ENCODE measurements at regions not wholly inside any gene's neighbourhood (a gene's known extent, or its start where the extent isn't known, plus 50 kb on each side); places are given as distances from the start of the nearest gene placed in this dataset.

DNA sequence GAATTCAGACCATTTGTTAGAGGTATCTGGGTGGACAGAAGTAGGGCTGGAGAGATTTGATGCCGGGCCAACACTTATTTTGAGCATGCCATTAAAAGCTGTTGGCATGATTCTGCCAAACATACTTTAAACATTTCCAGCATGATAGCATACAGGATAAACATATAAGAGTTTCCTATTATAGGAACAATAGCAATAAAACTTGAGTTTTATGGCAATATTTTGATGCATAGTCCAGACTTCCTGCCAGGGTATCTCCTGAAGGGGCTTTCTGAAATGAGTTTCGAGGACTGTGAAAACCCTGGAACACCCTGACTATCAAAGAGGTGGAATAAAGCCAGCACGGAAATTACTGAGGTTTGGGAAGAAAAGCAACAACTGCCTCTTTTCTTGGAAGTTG is 1398.0 kb upstream of the NXPH2 start:
- no peak for ATAC-seq
- DNase-seq (ENCODE audit: missing footprints): no peak
- intact Hi-C loops (cut with DNase I): no loop called here

- no peak for DNase-seq (ENCODE audit: missing footprints)
- no peak for ATAC-seq
- intact Hi-C loops (cut with DNase I): no loop called here
Observed at GRCh38 chr2:140177086-140177485, 1396.9 kb upstream of the NXPH2 start.

DNA sequence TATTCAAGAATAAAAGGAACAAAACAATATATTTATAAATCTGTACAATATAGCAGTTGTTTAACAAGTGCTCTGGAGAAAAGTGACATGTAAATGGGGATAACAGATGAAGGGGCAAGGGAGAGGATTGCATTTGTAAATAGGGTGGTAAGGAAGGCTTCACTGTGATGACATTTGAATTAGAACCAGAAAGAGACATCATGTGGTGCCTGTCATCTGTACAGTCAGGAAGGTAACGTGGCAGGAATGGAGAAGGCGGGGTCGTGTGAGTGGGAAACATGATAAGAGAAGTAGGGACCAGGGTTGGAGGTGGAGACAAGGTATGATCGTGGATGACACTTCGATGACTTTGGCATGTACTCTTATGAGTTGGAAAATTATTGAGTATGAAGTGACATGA is 1393.6 kb upstream of the NXPH2 start:
- no peak for DNase-seq (ENCODE audit: missing footprints)

DNA sequence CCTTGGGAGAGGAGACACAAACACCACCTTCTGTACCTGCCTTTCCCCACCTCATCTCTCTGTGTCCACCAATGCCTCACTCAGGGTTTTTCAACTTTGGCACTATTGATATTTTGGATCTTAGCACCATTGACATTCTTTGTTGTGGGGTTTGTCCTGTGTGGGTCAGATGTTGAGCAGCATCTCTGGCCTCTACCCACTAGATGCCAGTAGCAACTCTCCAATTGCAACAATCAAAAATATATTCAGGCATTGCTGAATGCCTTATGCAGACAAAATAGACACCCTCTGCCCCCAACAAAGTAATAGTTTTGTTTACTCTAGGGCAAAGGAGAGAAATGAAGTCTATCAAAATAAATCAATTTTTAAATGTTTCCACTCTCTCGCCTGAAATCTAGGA is 1384.3 kb upstream of the NXPH2 start:
- no peak for ATAC-seq
- intact Hi-C loops (cut with DNase I): no loop called here

More for the DNA sequence above, 1393.6 kb upstream of the NXPH2 start:
- intact Hi-C loops (cut with DNase I): no loop called here
- ATAC-seq: no peak

GRCh38 chr2:140158259-140158658 is 1378.1 kb upstream of the NXPH2 start:
- intact Hi-C loops (cut with DNase I): no loop called here
- ATAC-seq: no peak
- no peak for DNase-seq (ENCODE audit: missing footprints)

More for the DNA sequence above, 1384.3 kb upstream of the NXPH2 start:
- DNase-seq (ENCODE audit: missing footprints): no peak

DNA sequence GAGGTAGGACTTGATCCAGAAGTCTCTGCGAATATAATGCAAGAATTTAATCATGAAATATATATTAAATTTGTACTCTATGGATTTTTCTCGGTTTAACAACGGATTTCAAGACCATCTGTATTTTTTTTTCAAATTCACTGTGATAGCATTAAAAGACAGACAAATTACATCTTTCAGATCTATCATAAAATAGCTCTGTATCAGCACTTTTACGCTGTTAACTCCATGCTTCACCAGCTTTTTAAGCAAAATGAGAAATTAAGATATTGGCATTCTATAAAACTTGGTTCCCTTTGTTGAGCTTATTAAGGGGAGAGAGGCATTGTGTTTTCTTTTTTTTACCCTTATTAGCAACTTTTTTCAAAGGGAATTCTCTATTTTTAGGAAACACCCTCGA is 1377.6 kb upstream of the NXPH2 start:
- ATAC-seq (no peak), DNase-seq (ENCODE audit: missing footprints) (no peak)
- intact Hi-C loops (cut with DNase I): no loop called here

DNA sequence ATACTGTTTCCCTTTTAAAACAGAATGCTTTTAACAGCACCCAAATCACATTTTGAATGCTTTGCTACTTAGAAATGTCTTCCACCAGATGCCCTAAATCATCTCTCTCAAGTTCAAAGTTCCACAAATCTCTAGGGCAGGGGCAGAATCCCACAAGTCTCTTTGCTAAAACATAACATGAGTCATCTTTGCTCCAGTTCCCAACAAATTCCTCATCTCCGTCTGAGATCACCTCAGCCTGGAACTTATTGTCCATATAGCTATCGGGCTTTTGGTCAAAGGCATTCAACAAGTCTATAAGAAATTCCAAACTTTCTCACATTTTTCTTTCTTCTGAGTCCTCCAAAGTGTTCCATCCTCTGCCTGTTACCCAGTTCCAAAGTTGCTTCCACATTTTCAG is 1374.5 kb upstream of the NXPH2 start:
- ATAC-seq: no peak
- no peak for DNase-seq (ENCODE audit: missing footprints)
- intact Hi-C loops (cut with DNase I): no loop called here

- intact Hi-C loops (cut with DNase I): no loop called here
- no peak for ATAC-seq
Observed at GRCh38 chr2:140154271-140154670, 1374.1 kb upstream of the NXPH2 start.

GRCh38 chr2:140144611-140145010 is 1364.4 kb upstream of the NXPH2 start:
- ATAC-seq (no peak), DNase-seq (ENCODE audit: missing footprints) (no peak)
- intact Hi-C loops (cut with DNase I): no loop called here

More at GRCh38 chr2:140154271-140154670, 1374.1 kb upstream of the NXPH2 start:
- DNase-seq (ENCODE audit: missing footprints): peak; percentile 47

GRCh38 chr2:140138736-140139135 is 1358.5 kb upstream of the NXPH2 start:
- ATAC-seq: no peak
- no peak for DNase-seq (ENCODE audit: missing footprints)
- intact Hi-C loops (cut with DNase I): no loop called here

DNA sequence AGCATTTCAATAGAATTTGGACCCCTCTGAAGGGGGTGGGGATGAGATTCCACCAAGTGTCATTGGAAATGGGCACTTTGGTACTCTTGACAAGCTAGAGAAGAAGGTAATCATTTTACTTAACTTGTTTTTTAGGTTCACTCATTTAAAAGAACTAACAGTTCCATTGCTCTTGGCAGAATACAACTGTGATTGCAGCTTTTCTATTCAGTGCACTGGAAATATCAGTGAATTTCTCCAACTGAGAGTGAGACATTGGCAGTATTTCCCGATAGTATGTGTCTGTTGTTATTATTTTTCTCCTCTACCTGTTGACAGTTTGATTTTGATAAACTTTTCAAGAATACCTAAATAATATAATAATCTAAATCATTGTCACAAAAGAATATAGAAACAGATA is 1356.7 kb upstream of the NXPH2 start:
- ATAC-seq (no peak), DNase-seq (ENCODE audit: missing footprints) (no peak)
- intact Hi-C loops (cut with DNase I): no loop called here

DNA sequence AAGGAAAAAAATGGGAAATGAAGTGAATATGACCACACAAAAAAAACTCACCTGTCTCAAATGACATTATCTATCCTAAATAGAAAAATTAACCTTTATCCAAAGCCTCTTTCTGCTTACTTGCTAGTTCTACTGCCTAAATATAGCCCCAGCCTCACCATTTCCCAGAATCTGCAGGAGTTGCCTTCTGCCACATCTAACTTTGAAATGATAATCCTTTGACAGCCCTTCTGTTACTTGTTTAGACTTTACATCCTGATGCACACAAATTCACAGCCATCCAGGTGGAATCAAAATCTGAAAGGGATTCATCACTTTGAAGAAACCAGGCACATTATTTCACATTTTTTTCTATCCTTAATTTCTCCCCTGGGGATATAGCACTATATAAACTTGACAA is 1356.2 kb upstream of the NXPH2 start:
- ATAC-seq (no peak), DNase-seq (ENCODE audit: missing footprints) (no peak)
- intact Hi-C loops (cut with DNase I): no loop called here

DNA sequence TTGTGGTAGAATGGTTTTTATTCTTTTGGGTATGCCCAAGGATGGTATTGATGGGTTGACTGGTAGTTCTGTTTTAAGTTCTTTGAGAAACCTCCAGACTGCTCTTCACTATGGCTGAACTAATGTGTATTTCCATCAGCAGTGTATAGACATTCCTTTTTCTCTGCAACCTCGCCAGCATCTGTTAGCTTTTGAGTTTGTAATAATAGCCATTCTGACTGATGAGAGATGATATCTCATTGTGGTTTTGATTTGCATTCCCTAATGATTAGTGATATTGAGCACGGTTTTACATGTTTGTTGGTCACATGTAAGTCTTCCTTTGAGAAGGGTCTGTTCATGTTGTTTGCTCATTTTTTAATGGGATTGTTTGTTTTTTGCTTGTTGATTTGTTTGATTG is 1348.7 kb upstream of the NXPH2 start:
- ATAC-seq (no peak), DNase-seq (ENCODE audit: missing footprints) (no peak)
- intact Hi-C loops (cut with DNase I): no loop called here

DNA sequence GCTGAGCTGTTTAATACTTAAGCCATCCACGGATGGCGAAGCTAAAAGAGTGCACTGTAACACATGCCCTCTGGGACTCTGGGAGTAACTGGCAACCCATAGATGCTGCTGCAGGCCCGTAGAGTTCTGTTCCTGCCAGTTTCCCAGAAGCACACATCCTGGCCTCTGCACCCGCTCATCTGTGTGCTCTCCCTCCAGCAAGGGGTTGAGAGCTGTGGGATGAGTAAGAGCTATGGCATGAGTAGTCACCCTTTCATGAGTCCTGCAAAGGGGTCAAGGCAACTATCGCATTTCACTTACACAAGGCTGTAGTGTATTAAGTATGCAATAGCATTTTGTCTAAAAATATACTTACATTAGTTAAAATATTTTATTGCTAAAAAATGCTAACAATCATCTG is 1341.8 kb upstream of the NXPH2 start:
- ATAC-seq (no peak), DNase-seq (ENCODE audit: missing footprints) (no peak)
- intact Hi-C loops (cut with DNase I): no loop called here

DNA sequence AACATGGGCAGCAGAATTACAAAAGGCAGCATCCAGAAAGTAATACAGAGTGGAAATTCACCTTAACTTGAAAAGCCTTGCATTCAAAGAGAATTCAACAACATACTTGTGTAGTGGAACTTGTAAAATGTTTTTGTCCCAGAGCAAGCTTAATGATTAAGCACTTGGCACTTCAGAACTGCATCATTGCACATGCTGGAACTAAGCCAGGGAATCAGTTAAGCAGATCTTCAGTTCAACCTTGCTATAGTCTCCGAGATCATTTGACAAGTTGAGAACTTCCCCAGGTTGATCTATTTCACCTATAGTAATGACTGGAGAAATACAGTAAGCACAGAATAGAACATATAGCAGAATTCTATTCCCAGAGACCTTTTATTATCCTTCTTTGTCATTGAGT is 1337.2 kb upstream of the NXPH2 start:
- ATAC-seq (no peak), DNase-seq (ENCODE audit: missing footprints) (no peak)
- intact Hi-C loops (cut with DNase I): no loop called here

GRCh38 chr2:140108706-140109475 is 1328.7 kb upstream of the NXPH2 start:
- ATAC-seq: no peak
- intact Hi-C loops (cut with DNase I): no loop called here
- DNase-seq (ENCODE audit: missing footprints): no peak

- intact Hi-C loops (cut with DNase I): no loop called here
- DNase-seq (ENCODE audit: missing footprints) (no peak), ATAC-seq (no peak)
Observed at GRCh38 chr2:140091926-140092325, 1311.7 kb upstream of the NXPH2 start.

DNA sequence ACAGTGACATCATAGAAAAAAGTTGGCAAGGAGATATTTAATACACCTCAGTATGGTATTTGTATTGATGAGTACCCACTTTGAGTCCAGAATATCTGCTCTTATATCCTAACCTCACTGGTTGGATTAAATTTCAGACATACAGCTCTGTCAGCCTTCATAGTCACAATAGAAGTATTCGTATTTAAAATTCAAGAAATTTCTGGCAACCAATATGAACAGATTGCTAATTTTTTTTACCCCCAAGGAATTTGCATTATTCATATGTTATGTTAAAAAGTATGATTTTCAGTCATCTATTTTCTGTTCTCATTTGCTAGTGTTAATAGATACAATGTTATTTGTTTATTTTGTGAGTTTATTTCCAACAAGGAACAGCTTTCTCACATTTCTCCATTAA is 1306.8 kb upstream of the NXPH2 start:
- ATAC-seq (no peak), DNase-seq (ENCODE audit: missing footprints) (no peak)
- intact Hi-C loops (cut with DNase I): no loop called here

DNA sequence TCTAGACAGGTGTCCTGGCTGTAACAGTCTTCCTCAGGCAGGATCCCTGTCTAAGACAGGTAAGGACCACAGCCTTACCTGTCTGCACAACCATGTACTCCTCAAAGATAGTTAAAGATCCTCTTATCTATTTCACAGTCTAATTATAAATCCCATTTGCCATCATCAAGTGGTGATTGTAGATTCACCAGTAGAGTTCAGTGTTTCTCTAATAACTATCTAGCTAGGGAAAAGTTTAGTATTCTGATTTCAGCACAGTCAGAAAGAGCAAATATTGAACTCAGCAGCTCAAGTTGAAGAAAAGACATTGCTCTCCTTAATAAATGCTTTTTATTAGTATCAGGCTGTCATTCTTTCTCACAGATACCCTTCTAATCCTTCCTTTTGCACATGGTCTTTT is 1305.5 kb upstream of the NXPH2 start:
- ATAC-seq: no peak
- intact Hi-C loops (cut with DNase I): no loop called here
- DNase-seq (ENCODE audit: missing footprints): no peak

DNA sequence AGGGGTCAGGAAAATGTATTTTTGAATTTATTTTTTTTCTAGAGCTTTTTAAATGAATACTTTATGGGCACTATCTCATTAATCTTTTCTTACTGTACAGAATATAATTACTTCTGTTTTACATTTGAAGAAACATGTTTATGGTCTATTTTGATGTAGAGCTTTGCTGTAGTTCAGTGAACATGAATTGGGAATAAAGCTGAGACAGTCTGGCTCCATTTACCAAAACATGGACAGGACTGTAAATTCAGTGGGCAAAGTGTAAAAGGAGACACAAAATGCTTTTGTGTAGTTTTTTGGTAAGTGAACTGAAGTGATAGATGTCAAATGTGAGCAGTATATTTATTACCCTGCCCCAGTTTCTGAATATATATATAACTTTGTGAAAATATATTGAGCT is 1298.8 kb upstream of the NXPH2 start:
- intact Hi-C loops (cut with DNase I): no loop called here

GRCh38 chr2:140076164-140076563 is 1296.0 kb upstream of the NXPH2 start:
- ATAC-seq (no peak), DNase-seq (ENCODE audit: missing footprints) (no peak)
- intact Hi-C loops (cut with DNase I): no loop called here

More for the DNA sequence above, 1298.8 kb upstream of the NXPH2 start:
- ATAC-seq: no peak
- no peak for DNase-seq (ENCODE audit: missing footprints)

All from Right ventricle myocardium inferior (tissue), 1 donor.